HS-27A (cell line): ENCODE measurements at regions not wholly inside any gene's neighbourhood (a gene's known extent, or its start where the extent isn't known, plus 50 kb on each side); places are given as distances from the start of the nearest gene placed in this dataset.

ENCODE experiments used
- DNase-seq: peaks from one replicate; pipeline ENCODE4 v3.0.0-alpha.2; 2012; ENCODE audit warnings: low read depth, missing footprints

GRCh38 chr18:55041366-55041765, 82.1 kb upstream of the CCDC68 start:
- DNase-seq = no peak

DNA sequence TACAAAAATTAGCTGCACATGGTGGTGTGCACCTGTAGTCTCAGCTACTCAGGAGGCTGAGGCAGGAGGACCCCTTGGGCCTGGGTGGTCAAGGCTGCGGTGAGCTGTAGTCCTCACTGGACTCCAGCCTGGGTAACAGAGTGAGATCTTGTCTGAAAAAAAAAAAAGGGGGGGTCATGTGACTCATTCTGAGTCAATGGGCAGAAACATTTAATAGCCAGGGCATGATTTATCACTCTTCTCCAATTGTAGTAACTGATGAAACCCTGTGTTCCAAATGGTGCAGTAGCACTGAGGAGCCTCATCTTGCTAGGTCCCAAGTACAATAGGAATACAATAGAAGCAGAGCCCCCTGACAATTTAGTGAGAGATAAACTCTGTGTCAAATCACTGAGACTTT, 78.9 kb upstream of the CCDC68 start:
- DNase-seq = no peak

DNA sequence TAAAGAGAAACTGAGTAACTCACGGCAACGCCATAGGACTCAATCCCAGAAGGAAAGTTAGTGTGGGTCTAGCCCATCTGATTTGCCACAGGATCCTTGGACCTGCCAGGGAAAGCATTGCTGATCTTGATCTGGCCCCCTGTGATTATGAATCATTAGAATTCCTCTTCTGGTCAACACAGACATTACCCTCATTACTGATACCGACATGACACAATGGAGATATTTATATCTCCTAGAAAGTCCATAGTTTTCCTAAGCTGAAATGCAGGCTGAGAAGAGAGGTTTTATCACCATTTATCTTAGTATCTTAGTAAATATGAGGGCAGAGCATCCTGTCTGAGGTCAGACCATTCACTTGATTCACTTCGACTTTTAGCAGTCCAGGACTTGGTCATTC, 75.5 kb upstream of the CCDC68 start:
- no peak for DNase-seq

DNA sequence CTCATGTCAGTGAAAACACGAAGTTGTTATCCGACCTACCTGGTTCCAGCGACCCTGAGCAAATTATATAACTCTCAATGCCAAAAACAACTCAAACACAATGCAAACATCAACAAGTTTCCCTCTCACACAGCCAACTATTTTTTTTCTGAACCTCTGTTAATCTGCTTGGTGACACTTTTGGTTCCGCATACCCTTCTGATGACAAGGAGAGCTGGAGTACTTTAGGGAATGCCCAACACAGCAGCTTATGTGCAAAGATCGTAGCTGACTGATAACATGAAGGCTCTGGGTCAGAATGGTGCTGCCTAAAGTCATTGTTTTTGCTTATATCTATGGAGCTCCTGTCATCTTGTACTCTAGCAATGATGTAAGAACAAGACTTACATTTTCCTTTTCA, 72.7 kb upstream of the CCDC68 start:
- no peak for DNase-seq

- no peak for DNase-seq
These were observed 72.3 kb upstream of the CCDC68 start for GRCh38 chr18:55031576-55031975.

GRCh38 chr18:55031164-55031563, 71.9 kb upstream of the CCDC68 start:
- DNase-seq = no peak

- no peak for DNase-seq
These were observed 65.3 kb upstream of the CCDC68 start for GRCh38 chr18:55024564-55024963.

GRCh38 chr18:55018602-55019001, 59.3 kb upstream of the CCDC68 start:
- DNase-seq = peak; percentile 64

- DNase-seq = no peak
These were observed 54.8 kb upstream of the CCDC68 start for GRCh38 chr18:55014095-55014494.

DNA sequence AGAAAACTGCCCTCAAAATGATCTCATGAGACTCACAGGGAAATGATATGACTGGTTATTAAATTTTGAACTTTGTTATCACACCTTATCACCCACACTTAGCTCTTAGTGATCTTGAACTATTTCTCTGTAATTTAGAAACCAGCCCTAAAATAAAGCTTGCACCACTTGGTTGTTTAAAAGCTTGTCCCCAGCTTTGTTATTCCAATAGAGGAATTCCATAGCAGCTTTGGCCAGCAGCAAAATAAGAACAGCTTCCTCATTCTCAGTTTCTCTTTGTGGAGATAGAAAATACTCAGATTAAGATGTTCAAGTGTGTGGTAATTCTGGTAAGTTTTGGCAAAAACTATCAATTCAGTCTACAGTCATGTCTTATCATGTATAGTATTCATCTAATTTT, 54.4 kb upstream of the CCDC68 start:
- no peak for DNase-seq

DNA sequence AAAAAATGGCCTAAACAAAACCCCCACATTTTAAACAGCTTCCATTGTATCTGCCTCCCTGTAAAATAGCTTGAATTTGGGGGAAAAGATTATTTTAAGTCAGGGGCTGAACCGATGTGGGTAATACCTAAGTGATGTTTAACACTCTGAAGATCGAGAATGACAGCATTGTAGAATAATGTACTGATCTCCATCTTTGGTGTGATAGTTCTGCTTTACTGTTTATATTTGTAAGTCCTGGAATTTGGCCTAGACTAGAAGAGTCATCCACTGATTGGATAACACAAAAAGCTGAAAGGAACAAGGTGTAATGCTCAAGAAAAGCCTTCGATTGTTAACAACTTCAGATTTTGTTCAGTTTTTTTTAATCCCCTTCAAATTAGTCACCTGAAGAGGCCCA, 53.8 kb upstream of the CCDC68 start:
- no peak for DNase-seq

GRCh38 chr18:55012008-55012407, 52.7 kb upstream of the CCDC68 start:
- DNase-seq = no peak
